ENCODE measurements at regions not wholly inside any gene's neighbourhood (a gene's known extent, or its start where the extent isn't known, plus 50 kb on each side); places are given as distances from the start of the nearest gene placed in this dataset.

DNA sequence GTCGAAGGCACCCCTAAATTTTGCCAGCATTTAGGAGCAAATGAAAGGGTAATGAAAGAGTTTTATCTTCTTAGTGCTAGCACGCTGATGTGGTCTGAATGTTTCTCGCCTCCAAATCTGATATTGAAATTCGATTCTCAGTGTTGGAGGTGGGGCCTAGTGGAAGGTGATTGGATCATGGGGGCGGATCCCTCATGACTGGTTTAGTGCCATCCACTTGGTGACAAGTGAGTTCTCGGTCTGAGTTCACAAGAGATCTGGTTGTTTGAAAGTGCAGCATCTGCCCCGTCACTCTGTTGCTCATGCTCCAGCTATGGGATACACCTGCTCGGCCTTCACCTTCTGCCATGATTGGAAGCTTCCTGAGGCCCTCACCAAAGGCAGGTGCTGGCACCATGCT is 75.1 kb upstream of the ZBTB40 start:
- DNase-seq (ENCODE audit: low spot score): no peak

- DNase-seq (ENCODE audit: low spot score): no peak
Measured at GRCh38 chr1:22376976-22377375, 74.7 kb upstream of the ZBTB40 start.

- no peak for DNase-seq (ENCODE audit: low spot score)
Measured at GRCh38 chr1:22379566-22379965, 72.1 kb upstream of the ZBTB40 start.

GRCh38 chr1:22380024-22380785 is 71.4 kb upstream of the ZBTB40 start:
- no peak for DNase-seq (ENCODE audit: low spot score)

DNA sequence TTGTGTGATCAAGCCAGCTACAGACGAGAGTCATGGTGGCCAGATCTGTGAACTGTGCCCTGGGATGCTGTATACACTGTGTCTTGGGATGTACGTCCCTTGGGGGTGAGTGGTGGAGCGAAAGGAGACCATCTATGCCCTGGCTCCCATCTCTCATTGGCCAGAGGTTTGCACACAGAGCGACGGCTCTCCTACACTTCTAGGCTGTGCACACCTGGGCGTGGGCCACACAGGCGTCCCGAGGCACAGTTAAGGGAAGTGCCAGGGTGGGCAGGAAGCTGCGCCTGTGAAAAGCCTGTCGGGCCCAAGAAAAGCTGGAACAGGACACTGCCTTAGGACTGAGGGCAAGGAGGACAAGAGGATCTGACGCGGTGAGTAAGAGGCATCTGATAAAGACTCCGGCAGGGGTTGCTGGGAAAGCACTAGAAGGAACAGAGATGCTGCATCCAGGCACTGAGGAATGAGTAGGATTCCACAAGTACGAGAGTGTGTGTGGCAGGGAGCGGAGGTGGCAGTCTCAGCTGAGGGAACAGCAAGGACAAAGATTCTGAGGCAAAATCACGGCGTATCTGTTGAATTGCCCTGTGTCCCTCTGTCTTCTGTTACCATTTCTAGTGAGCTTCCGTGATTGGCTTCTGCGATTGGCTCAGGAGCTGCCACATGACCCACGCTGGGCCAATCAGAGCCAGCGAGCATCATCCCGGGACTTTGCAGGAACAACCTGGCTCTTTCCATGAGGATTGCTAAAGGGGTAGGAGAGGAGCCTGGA is 67.9 kb upstream of the ZBTB40 start:
- DNase-seq (ENCODE audit: low spot score): no peak

GRCh38 chr1:22385537-22385936 is 66.1 kb upstream of the ZBTB40 start:
- no peak for DNase-seq (ENCODE audit: low spot score)

DNA sequence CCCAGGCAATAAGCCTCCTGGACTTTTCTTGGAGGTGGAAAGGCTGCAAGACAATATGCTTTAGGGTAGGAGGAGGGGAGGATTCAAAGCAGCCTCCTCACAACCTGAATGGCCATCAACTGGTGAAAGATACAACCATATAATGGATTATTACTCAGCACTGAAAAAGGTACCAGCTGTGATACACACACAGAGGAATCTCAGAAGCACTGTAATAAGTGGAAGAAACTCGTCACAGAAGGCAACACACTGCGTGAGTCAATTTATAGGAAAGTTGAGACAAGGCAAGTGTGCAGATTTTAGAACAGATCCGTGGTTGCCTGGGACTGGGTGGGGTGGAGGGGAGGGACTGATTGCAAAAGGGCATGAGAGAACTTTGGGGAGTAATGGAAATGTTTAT is 64.9 kb upstream of the ZBTB40 start:
- DNase-seq (ENCODE audit: low spot score): no peak

DNA sequence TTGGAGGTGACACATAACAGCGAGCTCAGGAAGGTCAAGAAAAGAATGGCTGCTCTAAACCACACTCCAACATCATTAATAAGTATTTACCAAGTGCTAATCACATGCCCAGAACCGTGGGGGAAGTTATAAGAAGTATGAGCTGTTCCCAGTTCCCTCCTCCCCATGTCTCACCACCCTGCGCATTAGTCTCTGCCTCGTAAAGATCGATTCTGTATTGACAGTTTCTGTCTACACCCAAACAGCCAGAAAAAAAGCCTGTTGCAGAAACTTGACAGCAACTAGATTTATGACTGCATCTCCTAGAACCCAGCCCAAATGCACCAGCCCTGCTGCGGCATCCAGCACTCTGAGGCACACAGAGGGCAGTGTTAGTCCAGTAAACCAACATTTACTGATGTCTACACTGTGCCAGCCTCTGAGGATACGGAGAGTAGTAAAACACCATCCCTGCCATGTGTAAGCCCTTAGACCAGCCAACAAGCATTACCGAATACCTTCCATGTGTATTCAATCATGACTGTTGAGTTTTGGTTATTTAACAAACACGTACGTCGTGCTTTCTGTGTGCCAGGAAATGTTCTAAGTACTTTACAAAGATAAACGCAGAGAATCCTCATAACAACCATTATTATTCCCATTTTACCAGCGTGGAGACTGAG is 63.6 kb upstream of the ZBTB40 start:
- no peak for DNase-seq (ENCODE audit: low spot score)

DNA sequence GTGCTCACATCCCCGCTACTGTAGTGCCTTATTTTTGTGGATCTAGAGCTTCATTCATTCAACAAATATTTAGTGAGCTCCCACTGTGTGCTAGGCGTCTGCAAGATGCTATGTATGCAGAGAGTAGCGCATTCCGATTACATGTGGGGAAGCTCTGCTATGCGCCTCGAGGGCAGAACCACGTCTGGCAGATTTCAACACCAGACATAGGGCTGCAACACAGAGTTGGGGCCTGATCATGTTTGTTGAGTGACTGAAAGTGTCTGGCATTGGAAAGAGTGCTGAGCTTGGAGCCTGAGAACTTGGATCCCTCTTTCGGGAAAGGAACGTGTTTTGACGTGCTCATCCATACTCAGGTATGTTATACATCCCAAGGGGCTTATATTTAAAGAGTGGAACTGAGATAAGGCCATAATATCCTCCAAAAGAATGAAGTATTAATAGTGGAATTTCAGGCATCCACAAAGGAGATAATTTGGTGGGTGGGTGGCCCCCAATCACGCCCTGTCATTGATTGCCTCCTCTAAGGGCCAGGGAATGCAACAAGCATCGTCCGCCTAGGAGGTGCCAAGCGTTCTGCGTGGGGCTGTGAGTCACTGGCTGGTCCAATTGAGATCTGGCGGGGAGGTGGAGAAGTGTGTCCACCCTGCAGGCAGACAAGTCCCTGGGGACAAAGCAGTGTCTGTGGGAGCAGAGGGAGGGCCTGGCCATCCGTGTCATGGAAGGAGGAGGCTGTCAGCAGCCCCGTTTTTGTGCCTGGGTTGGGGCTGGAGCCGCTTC is 62.8 kb upstream of the ZBTB40 start:
- no peak for DNase-seq (ENCODE audit: low spot score)

DNA sequence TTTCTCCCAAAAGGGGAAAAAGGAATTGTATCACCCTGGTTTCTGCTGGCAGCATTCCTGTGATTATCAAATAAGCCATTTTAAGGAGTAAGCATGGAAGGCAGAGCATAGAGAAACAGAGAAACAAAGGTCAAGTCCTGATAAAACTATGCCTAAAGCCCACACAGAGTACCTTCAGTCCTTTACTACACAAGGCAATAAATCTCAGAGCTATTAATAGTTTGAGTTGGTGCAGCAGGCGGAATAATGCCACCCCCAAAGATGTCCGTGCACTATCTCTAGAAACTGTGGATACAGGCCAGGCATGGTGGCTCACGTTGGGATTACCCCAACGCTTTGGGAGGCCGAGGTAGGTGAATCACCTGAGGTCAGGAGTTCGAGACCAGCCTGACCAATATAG is 58.1 kb upstream of the ZBTB40 start:
- DNase-seq (ENCODE audit: low spot score): no peak

DNA sequence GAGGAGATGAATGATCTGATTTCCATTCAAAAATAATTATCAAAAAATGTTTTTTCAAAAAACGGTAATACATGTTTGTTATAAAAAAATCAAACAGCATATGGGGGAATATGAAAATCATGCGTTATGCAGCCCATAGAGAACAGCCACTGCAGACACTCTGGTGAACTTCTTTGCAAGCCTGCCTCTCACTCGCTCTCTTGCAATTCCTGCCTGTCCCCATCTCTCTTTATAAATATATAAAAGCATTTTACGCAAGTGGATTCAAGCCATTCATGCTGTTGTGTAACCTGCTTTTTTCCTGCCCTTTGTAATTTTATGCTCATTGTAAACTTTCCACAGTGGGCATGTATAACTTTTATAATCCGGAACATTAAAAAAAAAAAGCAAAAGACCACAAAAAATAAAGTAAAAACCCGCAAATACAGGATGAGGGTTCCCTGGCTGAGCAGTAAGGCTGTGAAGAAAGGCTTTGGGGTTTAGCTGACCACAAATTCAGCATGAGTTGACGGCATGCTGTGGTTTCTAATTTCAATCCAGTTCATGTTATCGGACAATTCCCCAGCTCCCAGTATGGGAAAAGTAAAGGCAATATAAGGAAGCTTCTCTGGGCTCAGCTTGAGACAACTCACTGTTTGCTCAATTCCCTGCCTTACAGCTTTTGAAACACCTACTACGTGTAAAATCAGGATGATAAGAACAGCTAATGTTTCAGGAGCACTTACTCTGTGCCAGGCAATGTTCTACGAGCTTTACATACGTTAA is 52.8 kb upstream of the ZBTB40 start:
- DNase-seq (ENCODE audit: low spot score): no peak

DNA sequence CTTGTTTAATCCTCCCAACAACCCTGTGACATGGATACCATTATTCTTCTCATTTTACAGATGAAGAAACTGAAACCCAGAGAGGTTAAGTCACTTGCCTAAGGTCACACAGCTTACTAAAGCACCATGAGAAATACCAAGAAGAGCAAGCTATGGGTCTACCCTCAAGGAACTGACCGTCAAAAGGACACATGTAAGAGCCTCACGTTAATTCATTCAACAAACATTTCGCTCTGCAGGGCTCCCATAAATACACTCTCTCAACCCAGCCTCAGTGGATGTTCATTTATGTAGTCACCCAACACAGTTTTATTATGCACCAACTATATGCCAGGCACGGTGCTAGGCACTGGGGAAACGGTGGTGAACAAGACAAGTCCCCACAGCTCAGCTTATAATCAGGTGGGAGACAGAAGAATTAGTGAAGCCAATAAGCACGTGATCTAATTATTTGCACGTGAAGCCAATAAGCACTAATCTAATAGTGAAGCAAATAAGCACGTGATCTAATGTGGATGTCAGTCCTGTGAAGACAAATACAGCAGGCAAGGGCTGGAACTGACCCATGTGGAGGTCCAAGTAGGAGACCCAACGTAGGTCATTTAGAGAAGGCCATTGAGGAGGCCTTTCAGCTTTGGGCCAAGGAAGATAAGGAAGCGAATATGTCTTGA is 52.1 kb upstream of the ZBTB40 start:
- no peak for DNase-seq (ENCODE audit: low spot score)
